ENCODE measurements at regions not wholly inside any gene's neighbourhood (a gene's known extent, or its start where the extent isn't known, plus 50 kb on each side); places are given as distances from the start of the nearest gene placed in this dataset.
"Not testable (repeated sequence)": the region's sequence is repeated elsewhere in the genome, so short reads cannot be mapped to it uniquely, and the experiment has no call there.

DNA sequence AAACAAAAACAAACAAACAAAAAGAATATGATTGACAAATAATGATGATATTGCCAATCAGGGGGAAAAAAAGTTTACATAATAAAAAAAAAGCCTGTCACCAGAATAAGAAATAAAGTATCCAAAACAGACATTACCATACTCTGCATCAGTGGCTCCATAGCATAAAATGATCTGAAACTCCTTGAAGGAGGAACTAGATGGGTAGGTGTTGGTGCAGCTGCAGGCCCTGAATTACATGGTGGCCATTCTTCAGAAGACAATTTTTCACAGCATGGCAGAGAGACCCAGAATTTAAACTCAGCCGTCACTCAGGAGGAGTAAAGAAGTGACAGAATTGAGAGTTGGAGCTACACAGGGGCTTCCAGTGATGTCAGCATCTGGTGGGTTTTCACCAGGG is 60.2 kb downstream of the GLUL start:
- no peak for DNase-seq

- DNase-seq: no peak
These were observed 61.3 kb downstream of the GLUL start for GRCh38 chr1:182330303-182330702.

DNA sequence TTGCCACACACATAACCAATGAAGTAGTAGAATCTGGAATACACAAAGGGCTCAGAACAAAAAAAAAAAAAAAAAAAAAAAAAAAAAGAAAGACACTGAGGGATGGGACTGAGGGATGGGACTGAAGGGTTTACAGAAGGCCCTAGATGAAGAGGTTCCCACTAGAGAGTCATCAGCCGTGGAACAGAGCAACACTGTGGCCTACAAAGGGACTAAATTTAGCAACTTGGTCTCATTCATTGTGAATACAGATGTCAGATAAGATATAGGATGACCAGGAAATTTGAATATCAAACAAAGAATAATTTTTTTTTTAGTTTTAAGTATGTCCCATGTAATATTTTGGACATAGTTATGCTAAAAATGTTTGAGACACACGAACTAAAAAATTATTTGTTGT is 62.1 kb downstream of the GLUL start:
- DNase-seq: no peak

DNA sequence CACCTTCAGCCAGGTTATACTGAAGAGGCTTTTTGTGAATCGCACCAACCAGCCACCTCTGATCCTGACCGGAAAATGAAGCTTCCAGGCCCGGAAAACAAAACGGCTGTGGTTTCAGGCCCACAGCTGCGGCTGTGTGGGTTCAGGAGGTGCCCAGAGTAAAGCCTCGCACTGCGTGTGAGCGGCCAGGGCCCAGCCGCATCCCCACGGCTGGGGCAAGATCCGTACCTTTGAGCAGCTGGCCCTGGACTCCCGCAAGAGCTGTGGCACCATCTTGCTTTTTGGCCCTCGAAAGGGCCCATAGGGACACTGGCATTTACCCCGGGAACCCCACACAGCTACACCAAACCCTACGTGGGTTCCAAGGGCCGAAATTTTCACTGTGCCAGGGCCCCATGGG is 63.0 kb downstream of the GLUL start:
- no peak for DNase-seq

- DNase-seq: no peak
These were observed 66.3 kb downstream of the GLUL start for GRCh38 chr1:182325339-182325738.

DNA sequence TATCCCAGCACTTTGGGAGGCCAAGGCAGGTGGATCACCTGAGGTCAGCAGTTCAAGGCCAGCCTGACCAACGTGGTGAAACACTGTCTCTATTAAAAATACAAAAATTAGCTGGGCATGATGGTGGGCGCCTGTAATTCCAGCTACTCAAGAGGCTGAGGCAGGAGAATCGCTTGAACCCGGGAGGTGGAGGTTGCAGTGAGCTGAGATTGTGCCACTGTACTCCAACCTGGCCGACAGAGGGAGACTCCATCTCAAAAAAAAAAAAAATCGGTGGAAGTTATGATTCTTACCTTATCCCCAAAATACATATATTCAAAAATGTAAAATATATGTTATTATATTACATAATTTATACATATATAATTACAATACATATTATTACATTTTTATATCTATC is 70.1 kb downstream of the GLUL start:
- not testable (repeated sequence) for DNase-seq

DNA sequence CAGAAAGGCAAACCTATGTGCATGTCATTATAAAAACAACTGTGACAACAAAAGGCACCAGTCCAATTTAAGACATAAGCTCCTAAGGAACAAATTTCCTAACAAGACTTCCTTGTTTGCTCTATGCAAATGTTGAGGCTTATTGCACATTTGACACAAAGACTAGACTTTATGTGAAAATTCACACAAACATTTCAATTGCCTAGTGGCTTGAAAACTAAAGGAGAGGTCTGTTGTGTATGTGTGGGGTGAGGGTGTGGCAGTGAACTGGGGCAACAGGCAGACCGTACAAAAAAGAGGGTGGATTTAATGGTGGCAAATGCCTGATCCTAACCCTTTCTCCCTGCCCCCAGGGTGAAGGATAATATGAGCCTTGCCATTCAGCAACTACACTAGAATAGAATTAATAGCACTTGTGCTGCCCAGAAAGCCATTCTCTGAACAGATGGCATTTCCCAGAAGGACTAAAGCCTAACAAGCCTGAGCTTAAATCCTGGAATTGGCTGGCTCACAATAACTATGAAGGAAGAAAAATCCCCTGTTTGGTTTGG is 73.9 kb downstream of the GLUL start:
- DNase-seq: no peak

- not testable (repeated sequence) for DNase-seq
These were observed 75.1 kb downstream of the GLUL start for GRCh38 chr1:182316454-182316853.

- DNase-seq: no peak
These were observed 76.4 kb downstream of the GLUL start for GRCh38 chr1:182315167-182315556.

DNA sequence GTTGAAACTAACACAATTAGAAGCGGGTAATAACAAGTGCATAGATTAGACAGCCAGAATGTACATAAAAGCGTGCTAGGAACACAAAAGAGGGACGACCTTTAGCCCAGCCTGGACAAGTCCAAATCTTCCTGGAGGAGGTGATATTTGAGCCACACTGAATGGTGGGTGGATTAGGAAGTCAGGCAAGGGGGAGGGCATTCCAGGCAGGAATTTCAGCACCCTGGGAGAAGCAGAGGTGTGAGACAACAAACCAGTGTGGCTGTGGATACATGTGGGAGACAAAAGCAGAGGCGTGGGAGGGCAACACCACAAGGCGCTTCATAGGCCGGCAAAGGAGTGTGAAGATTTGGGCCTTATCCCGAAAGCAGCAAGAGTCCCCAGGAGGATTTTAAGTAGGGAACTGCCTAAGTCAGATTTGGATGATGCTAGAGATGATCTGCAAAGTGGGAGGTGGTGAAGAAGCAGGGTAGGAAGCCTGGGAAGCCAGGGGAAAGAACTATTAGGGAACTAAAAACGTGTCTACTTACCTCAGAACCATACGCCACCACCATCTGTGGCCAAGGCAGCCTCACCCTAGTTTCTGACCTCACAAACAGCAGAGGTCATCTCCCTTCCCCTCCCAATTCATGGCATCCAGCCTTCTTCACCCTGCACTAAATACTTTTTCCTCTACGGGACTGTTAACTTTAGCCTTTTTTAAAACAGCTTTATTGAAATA is 81.8 kb downstream of the GLUL start:
- no peak for DNase-seq

- no peak for DNase-seq
These were observed 82.8 kb downstream of the GLUL start for GRCh38 chr1:182308826-182309225.

DNA sequence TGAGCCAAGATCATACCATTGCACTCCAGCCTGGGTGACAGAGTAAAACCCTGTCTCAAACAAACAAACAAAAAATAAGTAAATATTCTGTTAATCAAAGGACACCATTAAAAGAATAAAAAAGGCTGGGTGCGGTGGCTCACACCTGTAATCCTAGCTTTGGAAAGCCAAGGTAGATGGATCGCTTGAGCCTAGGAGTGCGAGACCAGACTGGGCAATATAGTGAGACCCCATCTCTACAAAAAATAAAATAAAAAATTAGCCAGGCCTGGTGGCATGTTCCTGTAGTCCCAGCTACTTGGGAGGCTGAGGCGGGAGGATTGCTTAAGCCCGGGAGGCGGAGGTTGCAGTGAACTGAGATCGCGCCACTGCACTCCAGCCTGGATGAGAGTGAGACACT is 84.1 kb downstream of the GLUL start:
- not testable (repeated sequence) for DNase-seq

GRCh38 chr1:182305861-182306260 is 85.7 kb downstream of the GLUL start:
- DNase-seq: no peak

DNA sequence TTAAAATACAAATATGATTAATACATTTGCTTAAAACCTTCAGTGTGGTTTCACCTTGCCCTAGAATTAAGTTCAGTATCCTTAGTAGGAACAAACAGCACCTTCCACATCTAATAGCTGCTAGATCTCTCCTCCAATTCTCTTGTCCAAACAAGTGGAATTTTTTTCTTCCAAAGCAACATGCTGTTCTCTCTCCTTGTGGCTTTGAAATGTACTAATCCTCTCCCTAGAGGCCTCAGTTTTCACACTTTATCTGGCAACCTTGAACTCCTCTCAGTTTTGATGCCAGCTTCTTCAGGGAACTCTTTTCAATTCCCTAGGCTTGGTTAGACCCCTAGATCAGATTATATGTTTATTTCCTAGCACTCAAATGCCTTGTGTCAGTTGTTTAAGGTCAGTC is 87.0 kb downstream of the GLUL start:
- DNase-seq: no peak

DNA sequence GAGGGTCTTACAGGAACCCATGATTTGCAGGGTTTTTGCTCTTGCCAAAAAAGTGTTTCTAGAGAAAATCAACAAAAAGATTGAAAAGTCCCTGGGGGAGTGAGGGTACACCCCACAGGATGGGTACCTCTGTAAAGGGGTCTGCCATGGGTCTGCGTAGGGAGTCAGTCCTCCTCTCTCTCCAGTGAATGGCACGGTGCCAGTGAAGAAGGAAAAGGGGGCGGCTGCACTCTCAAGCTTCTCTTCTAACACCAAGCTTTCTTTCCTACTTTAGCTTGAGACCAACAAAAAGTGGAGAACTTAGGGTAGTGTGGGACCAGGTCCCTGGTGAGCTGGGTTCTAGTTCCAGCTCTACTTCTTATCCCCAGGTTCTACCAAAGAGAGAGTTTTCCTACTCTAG is 87.4 kb downstream of the GLUL start:
- DNase-seq: no peak

DNA sequence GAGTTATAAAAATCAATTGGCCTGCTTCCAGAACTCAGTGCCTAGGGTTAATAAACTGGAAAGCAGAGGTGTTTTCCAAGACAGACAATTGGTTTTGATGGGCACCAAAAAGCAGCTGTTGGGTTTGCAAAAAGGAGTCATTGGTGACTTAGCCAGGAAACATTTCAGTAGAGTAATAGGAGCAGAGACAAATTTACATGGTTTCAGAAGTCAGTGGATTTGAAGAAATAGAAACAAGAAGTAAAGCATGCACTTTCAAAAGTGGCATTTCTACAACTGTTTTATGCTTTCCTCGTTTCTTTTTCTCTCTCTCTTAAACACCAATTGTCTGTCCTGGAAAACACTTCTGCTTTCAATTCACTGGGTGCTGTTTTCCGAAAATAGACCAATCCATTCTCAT is 87.8 kb downstream of the GLUL start:
- no peak for DNase-seq

DNA sequence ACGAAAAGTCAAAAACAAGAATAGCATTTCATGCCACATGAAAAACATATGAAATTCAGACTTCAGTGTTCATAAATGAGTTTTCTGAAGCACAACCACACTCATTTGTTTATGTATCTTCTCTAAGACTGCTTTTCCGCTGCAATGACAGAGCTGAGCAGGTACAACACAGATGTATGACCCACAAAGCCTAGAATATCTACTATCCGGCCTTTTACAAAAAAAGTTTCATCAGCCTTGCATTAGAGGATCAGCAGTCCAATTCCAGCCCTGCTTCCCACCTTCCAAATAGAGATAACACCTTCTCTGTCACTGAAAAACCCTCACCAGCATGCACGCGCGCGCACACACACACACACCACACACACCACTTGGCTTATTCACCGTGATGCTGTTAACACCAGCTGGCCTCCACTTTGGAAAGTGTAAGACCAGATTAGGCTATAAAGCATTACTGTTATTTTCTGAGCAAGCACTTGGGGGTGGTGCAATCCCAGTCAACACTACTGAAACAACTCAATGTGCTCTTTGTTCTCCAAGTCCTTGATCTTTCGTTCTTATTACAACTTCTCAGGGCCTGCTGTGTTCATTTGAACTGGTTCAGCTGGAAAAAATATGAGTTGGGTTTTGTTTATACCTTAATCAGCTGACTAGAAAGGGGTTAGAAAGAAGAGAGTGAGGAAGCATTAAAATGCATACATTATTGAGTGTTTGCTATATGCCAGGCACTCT is 90.0 kb downstream of the GLUL start:
- DNase-seq: no peak

- DNase-seq: no peak
These were observed 90.6 kb downstream of the GLUL start for GRCh38 chr1:182301026-182301436.

GRCh38 chr1:182299728-182300616 is 91.6 kb downstream of the GLUL start:
- no peak for DNase-seq

- not testable (repeated sequence) for DNase-seq
These were observed 92.4 kb downstream of the GLUL start for GRCh38 chr1:182299054-182299727.

DNA sequence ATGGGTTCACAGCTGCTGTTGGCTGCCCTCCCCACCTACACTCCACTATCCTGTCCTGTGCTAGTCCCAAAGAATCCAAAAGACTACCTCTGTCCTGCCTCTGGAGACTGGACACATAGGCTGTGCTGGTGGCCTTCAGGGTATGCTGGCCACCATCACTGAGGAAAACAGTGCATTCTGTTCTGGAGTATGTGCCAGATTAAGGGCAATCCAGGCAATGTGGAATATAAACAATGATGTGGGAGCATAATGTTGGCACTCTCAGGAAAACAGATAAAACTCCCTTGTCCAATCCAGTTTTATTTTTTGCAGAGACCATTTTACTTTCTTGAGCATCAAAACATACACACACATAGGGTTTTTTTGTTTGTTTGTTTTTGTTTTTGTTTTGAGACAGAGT is 94.3 kb downstream of the GLUL start:
- DNase-seq: no peak

- DNase-seq: no peak
These were observed 95.9 kb downstream of the GLUL start for GRCh38 chr1:182295697-182296096.

DNA sequence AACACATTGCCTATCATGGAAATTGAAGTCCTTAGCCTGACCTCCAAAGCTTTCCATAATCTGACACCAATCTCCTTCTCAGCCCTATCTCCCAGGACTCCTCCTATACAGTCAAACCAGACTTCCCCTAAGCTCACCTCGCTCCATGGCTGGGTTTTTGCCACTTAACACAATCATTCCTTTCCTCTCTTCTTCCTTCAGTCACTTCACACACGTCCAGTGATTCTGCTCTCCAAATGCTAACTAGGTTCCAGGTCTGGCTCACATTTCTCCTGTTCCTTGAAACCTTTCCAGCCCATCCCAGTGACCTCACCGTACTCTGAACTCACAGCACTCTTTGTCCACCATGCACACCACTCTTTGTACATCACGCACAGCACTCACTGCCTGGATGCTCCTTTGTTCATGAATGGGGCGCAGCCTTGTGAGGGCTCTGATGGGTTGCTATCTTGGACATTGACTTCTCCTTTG is 98.4 kb downstream of the GLUL start:
- no peak for DNase-seq

Measured in 8988T (cell line).